Caco-2 (cell line): ENCODE measurements at regions not wholly inside any gene's neighbourhood (a gene's known extent, or its start where the extent isn't known, plus 50 kb on each side); places are given as distances from the start of the nearest gene placed in this dataset.

Experiments
- BruUV-seq: library from RNA; stranded (reverse); fragments of 400-500 nt; replicated peaks from 2 replicates; lab custom pipeline; 2021; lab: Mats Ljungman, UMichigan
- CTCF ChIA-PET: fragments of 300-600 bp; sonication (Branson Sonifier 250); formaldehyde crosslinking; loops from one replicate; lab custom pipeline; 2022; ENCODE audit warnings: antibody characterized with exemption; lab: Charles Lee
- POLR2A ChIA-PET: fragments of 300-600 bp; sonication (Branson Sonifier 250); formaldehyde crosslinking; loops from one replicate; lab custom pipeline; 2022; ENCODE audit warnings: antibody characterized with exemption; lab: Charles Lee
- DNase-seq, 2 experiments: peaks; one replicate each; pipeline versions ENCODE4 v3.0.0 to v3.0.0-alpha.2; 2020 to 2022
- H3K27me3 ChIP-seq: replicated peaks from 2 replicates; pipeline ENCODE4 v1.6.0; 2011; ENCODE audit warnings: low read length; ENCODE audit not compliant: control insufficient read depth, insufficient read depth
- H3K36me3 ChIP-seq: 2 replicates; pipeline ENCODE4 v1.5.1; 2011; ENCODE audit warnings: low read length; ENCODE audit not compliant: control insufficient read depth, insufficient read depth
- H3K4me1 ChIP-seq: fragments of 250-450 bp; sonication (Bioruptor Pico); 2 replicates; pipeline ENCODE4 v1.5.1; 2020; ENCODE audit warnings: mild to moderate bottlenecking
- H3K4me3 ChIP-seq: 2 replicates; pipeline ENCODE4 v1.5.1; 2011; ENCODE audit warnings: low read depth, mild to moderate bottlenecking, control low read depth, low read length
- H3K9me3 ChIP-seq: fragments of 250-450 bp; sonication (Bioruptor Pico); 2 replicates; pipeline ENCODE4 v1.5.1; 2020; ENCODE audit warnings: mild to moderate bottlenecking, moderate library complexity
- H3K27ac Mint-ChIP-seq: one replicate; pipeline ENCODE4 v1.8.0; 2022; ENCODE audit warnings: mixed read lengths; ENCODE audit not compliant: unreplicated experiment
- H3K27me3 Mint-ChIP-seq: one replicate; pipeline ENCODE4 v1.8.0; 2022; ENCODE audit warnings: mixed read lengths; ENCODE audit not compliant: insufficient read depth, unreplicated experiment
- H3K36me3 Mint-ChIP-seq: one replicate; pipeline ENCODE4 v1.8.0; 2022; ENCODE audit warnings: mild to moderate bottlenecking, mixed read lengths; ENCODE audit not compliant: insufficient read depth, unreplicated experiment
- H3K4me1 Mint-ChIP-seq: one replicate; pipeline ENCODE4 v1.8.0; 2022; ENCODE audit warnings: low read depth, mixed read lengths; ENCODE audit not compliant: unreplicated experiment
- H3K4me3 Mint-ChIP-seq: one replicate; pipeline ENCODE4 v1.8.0; 2022; ENCODE audit warnings: mild to moderate bottlenecking, moderate library complexity, mixed read lengths; ENCODE audit not compliant: unreplicated experiment
- H3K9me3 Mint-ChIP-seq: one replicate; pipeline ENCODE4 v1.8.0; 2022; ENCODE audit warnings: mixed read lengths; ENCODE audit not compliant: unreplicated experiment
- CTCF ChIP-seq, 2 experiments: fragments of 200-600 bp in 1 of 2; IDR thresholded peaks; 1 replicate in 1 of 2; 2 replicates in 1 of 2; pipeline versions ENCODE4 v1.5.1 to v1.8.0; 2011 to 2022; ENCODE audit warnings: antibody characterized with exemption in 1 of 2, control low read depth in 1 of 2, inconsistent platforms in 1 of 2, low read depth in 1 of 2, low read length in 1 of 2, mild to moderate bottlenecking in 1 of 2, moderate library complexity in 1 of 2; ENCODE audit not compliant: insufficient read depth in 1 of 2, severe bottlenecking in 1 of 2, unreplicated experiment in 1 of 2
- intact Hi-C: fragments of 100-400 bp; cut with micrococcal nuclease; formaldehyde crosslinking; loops from one replicate; pipeline ENCODE4 v1.10.0; 2022; ENCODE audit not compliant: unreplicated experiment

- Histone ChIP-seq H3K36me3 (no peaks in the 10 kb centered on the region), H3K9me3 (no peaks in the 10 kb centered on the region), H3K4me1 (no peaks in the 10 kb centered on the region), H3K27me3 (no peaks in the 10 kb centered on the region), H3K4me3 (no peak overlapping the region)
- H3K27me3 Mint-ChIP-seq: no peaks in the 10 kb centered on the region
- no TSS peak for BruUV-seq
- no peak for DNase-seq
- no peaks in the 10 kb centered on the region for H3K36me3 Mint-ChIP-seq
- no peak overlapping the region for H3K4me3 Mint-ChIP-seq
- POLR2A ChIA-PET: no interaction called here
- H3K9me3 Mint-ChIP-seq: no peaks in the 10 kb centered on the region
- no peaks in the 10 kb centered on the region for H3K4me1 Mint-ChIP-seq
- no peak overlapping the region for H3K27ac Mint-ChIP-seq
- no peak for TF ChIP-seq CTCF (IDR thresholded peaks at IDR 0.05; ENCODE audit: insufficient read depth in 1 of 2, low read depth in 1 of 2, low read length in 1 of 2, severe bottlenecking in 1 of 2, unreplicated experiment in 1 of 2)
- intact Hi-C loops: no loop called here
- CTCF ChIA-PET: no interaction called here
Measured at GRCh38 chr13:82938644-82939043, 943.6 kb downstream of the SLITRK1 start.

GRCh38 chr13:82934000-82934399, 948.3 kb downstream of the SLITRK1 start:
- H3K27me3 Mint-ChIP-seq: no peaks in the 10 kb centered on the region
- ChIA-PET POLR2A (interaction anchor here (0.6 kb wide), 1 partner anchor 680 kb away, joined by 3 read pairs; no protein-coding TSS in a partner anchor), CTCF (no interaction called here)
- H3K9me3 ChIP-seq: no peaks in the 10 kb centered on the region
- no peak for TF ChIP-seq CTCF (IDR thresholded peaks at IDR 0.05; ENCODE audit: insufficient read depth in 1 of 2, low read depth in 1 of 2, low read length in 1 of 2, severe bottlenecking in 1 of 2, unreplicated experiment in 1 of 2)
- H3K9me3 Mint-ChIP-seq: no peaks in the 10 kb centered on the region
- H3K36me3 Mint-ChIP-seq: no peaks in the 10 kb centered on the region
- intact Hi-C loops: no loop called here
- no TSS peak for BruUV-seq
- no peaks in the 10 kb centered on the region for H3K36me3 ChIP-seq
- H3K4me3 Mint-ChIP-seq: no peak overlapping the region
- H3K27ac Mint-ChIP-seq: no peak overlapping the region
- no peaks in the 10 kb centered on the region for H3K4me1 Mint-ChIP-seq
- H3K4me1 ChIP-seq: no peaks in the 10 kb centered on the region
- no peak for DNase-seq
- no peaks in the 10 kb centered on the region for H3K27me3 ChIP-seq
- no peak overlapping the region for H3K4me3 ChIP-seq

- no TSS peak for BruUV-seq
- intact Hi-C loops: no loop called here
- ChIA-PET POLR2A (no interaction called here), CTCF (no interaction called here)
- Mint-ChIP-seq H3K4me3 (no peak overlapping the region), H3K4me1 (no peaks in the 10 kb centered on the region), H3K27ac (no peak overlapping the region), H3K36me3 (no peaks in the 10 kb centered on the region), H3K27me3 (no peaks in the 10 kb centered on the region), H3K9me3 (no peaks in the 10 kb centered on the region)
- H3K4me3 ChIP-seq: no peak overlapping the region
- no peaks in the 10 kb centered on the region for H3K27me3 ChIP-seq
- no peak for TF ChIP-seq CTCF (IDR thresholded peaks at IDR 0.05; ENCODE audit: insufficient read depth in 1 of 2, low read depth in 1 of 2, low read length in 1 of 2, severe bottlenecking in 1 of 2, unreplicated experiment in 1 of 2)
- H3K36me3 ChIP-seq: no peaks in the 10 kb centered on the region
- H3K9me3 ChIP-seq: no peaks in the 10 kb centered on the region
- no peaks in the 10 kb centered on the region for H3K4me1 ChIP-seq
- no peak for DNase-seq
Measured at GRCh38 chr13:82925114-82925513, 957.2 kb downstream of the SLITRK1 start.
